HG03521 (cell line): ENCODE measurements at regions not wholly inside any gene's neighbourhood (a gene's known extent, or its start where the extent isn't known, plus 50 kb on each side); places are given as distances from the start of the nearest gene placed in this dataset.

Experiments
- ATAC-seq: cut with Tn5 transposase; IDR thresholded peaks from one replicate; pipeline ENCODE4 v1.9.1; 2021; ENCODE audit warnings: mild to moderate bottlenecking, moderate library complexity; ENCODE audit not compliant: unreplicated experiment

- ATAC-seq, result no peak
Measured at GRCh38 chr2:164439885-164440284, 181.4 kb downstream of the GRB14 start.

- no peak for ATAC-seq
Measured at GRCh38 chr2:164439235-164439634, 182.0 kb downstream of the GRB14 start.

GRCh38 chr2:164438490-164439205 lies 182.6 kb downstream of the GRB14 start:
- ATAC-seq, result no peak

- no peak for ATAC-seq
Measured at GRCh38 chr2:164436131-164436530, 185.2 kb downstream of the GRB14 start.

GRCh38 chr2:164430166-164430783 lies 191.0 kb downstream of the GRB14 start:
- ATAC-seq, result no peak

- ATAC-seq, result no peak
Measured at GRCh38 chr2:164429354-164429753, 191.9 kb downstream of the GRB14 start.

GRCh38 chr2:164427111-164427510 lies 194.2 kb downstream of the GRB14 start:
- ATAC-seq, result no peak

- ATAC-seq, result no peak
Measured at GRCh38 chr2:164420787-164421186, 200.5 kb downstream of the GRB14 start.

GRCh38 chr2:164412831-164413230 lies 208.5 kb downstream of the GRB14 start:
- no peak for ATAC-seq

- ATAC-seq, result no peak
Measured at GRCh38 chr2:164389411-164389810, 231.9 kb downstream of the GRB14 start.

GRCh38 chr2:164388511-164388910 lies 232.8 kb downstream of the GRB14 start:
- ATAC-seq, result no peak

- no peak for ATAC-seq
Measured at GRCh38 chr2:164386231-164386630, 235.1 kb downstream of the GRB14 start.

- no peak for ATAC-seq
Measured at GRCh38 chr2:164384434-164384833, 236.8 kb downstream of the GRB14 start.

GRCh38 chr2:164371916-164372315 lies 249.4 kb downstream of the GRB14 start:
- no peak for ATAC-seq

GRCh38 chr2:164369366-164369765 lies 251.9 kb downstream of the GRB14 start:
- ATAC-seq, result no peak

GRCh38 chr2:164368896-164369295 lies 252.4 kb downstream of the GRB14 start:
- no peak for ATAC-seq

- no peak for ATAC-seq
Measured at GRCh38 chr2:164363646-164364045, 257.6 kb downstream of the GRB14 start.

- no peak for ATAC-seq
Measured at GRCh38 chr2:164351536-164351935, 269.7 kb downstream of the GRB14 start.

GRCh38 chr2:164335947-164336346 lies 285.3 kb downstream of the GRB14 start:
- no peak for ATAC-seq

- ATAC-seq, result no peak
Measured at GRCh38 chr2:164335128-164335527, 286.2 kb downstream of the GRB14 start.

- ATAC-seq, result no peak
Measured at GRCh38 chr2:164328310-164328709, 293.0 kb downstream of the GRB14 start.

GRCh38 chr2:164323978-164324377 lies 297.3 kb downstream of the GRB14 start:
- ATAC-seq, result no peak

GRCh38 chr2:164314148-164314547 lies 307.1 kb downstream of the GRB14 start:
- ATAC-seq, result no peak
